ENCODE measurements at regions not wholly inside any gene's neighbourhood (a gene's known extent, or its start where the extent isn't known, plus 50 kb on each side); places are given as distances from the start of the nearest gene placed in this dataset.

DNA sequence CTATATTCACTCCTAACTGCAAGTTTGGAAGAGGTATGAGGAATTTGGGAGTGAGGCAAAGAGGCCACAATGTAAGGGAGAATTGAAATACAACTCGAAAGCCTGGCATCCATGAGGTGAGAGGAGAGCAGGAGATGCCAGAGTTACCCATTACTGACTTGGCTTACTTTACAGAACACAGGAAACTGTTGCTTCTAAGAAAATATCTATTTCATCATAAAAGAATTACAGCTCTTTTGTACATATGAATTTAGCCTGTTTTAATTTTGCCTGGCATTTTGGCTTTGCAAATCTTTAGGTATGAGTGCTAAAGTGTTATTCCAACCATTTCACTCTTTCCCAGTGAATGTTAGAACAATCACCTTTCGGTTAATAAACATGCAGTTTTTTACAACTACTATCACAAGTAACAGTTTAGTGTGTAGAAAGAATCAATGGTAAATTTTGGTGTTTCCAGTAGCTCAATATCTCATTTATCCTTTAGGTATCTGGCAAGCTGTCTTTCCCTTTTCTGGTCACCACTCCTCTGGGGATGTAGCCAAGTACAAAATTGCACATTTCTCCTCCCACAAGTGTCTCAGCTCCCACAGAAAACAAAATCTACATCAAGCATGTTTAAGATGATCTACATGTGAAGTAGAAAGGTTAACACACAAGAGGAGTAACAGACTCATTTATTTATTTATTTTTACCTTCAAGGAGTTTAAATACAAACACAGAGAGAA, 196.6 kb upstream of the DCN start:
- no peak overlapping the region for H3K4me3 Mint-ChIP-seq
- H3K36me3 Mint-ChIP-seq, result no peaks in the 10 kb centered on the region
- Histone ChIP-seq H3K27me3 (replicated peaks in 1 of 2; ENCODE audit: control insufficient read depth in 2 of 2, extremely low read depth in 1 of 2, insufficient read depth in 2 of 2, low read length in 1 of 2) (peaks cover 0 to 4% of the 10 kb centered on the region in 2 experiments), H3K27ac (ENCODE audit: low read length) (no peak overlapping the region), H3K9me3 (no peaks in the 10 kb centered on the region), H3K4me1 (ENCODE audit: control insufficient read depth in 1 of 2, extremely low read depth in 1 of 2, insufficient read depth in 2 of 2, low read length in 2 of 2) (peaks cover 8% of the 10 kb centered on the region in 2 experiments), H3K4me3 (ENCODE audit: control insufficient read depth in 1 of 2, extremely low read depth in 1 of 2, low read length in 1 of 2) (no peak overlapping the region), H3K36me3 (ENCODE audit: control insufficient read depth in 2 of 2, extremely low read depth in 1 of 2, insufficient read depth in 1 of 2, low read length in 1 of 2) (no peaks in the 10 kb centered on the region)
- ChIA-PET POLR2A (interaction anchor here (0.6 to 0.8 kb wide), 2 partner anchors 24 to 1275 kb away, joined by 3 to 4 read pairs; no protein-coding TSS in a partner anchor), CTCF (interaction anchor here (0.6 to 0.7 kb wide), 2 partner anchors 10 to 1478 kb away, joined by 3 to 4 read pairs; no protein-coding TSS in a partner anchor)
- DNase-seq (no peak), ATAC-seq (replicated peaks in 1 of 4) (no peak)
- H3K27me3 Mint-ChIP-seq, result peaks cover 7 to 9% of the 10 kb centered on the region in 2 donors
- WGBS (ENCODE audit: insufficient coverage), result no CpG with 5 or more reads among the region's 2 CpGs
- H3K27ac Mint-ChIP-seq, result no peak overlapping the region
- no peaks in the 10 kb centered on the region for H3K9me3 Mint-ChIP-seq
- peaks cover 6 to 16% (median 7%) of the 10 kb centered on the region in 3 donors for H3K4me1 Mint-ChIP-seq

DNA sequence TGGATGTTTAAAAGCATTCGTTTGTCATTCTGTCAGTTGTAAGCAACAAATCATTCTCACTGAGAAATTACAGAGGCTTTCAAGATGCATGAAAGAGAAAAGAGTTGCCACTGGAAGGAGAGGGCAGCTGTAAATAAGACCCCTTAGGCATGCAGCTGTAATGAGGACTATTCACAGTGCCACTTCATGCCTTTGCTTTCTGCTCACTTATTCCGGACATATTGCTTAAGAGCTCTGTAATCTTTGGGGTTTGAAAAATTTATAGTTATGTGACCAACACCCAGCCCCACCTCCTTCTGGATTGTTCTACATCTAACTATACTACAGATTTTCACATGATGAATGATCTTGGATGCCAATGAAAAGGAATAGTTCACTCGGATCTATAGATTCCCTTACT, 194.8 kb upstream of the DCN start:
- H3K4me3 ChIP-seq (ENCODE audit: control insufficient read depth in 1 of 2, extremely low read depth in 1 of 2, low read length in 1 of 2), result no peak overlapping the region
- no peak overlapping the region for H3K27ac ChIP-seq (ENCODE audit: low read length)
- DNase-seq (no peak), ATAC-seq (replicated peaks in 1 of 4) (no peak)
- H3K27me3 ChIP-seq (replicated peaks in 1 of 2; ENCODE audit: control insufficient read depth in 2 of 2, extremely low read depth in 1 of 2, insufficient read depth in 2 of 2, low read length in 1 of 2), result peaks cover 0 to 7% of the 10 kb centered on the region in 2 experiments
- CTCF ChIA-PET, result interaction anchor here in 1 of 2 donors (0.9 kb wide), 1 partner anchor 9 kb away, joined by 3 read pairs; no protein-coding TSS in a partner anchor
- H3K9me3 Mint-ChIP-seq, result no peaks in the 10 kb centered on the region
- POLR2A ChIA-PET, result no interaction called here
- no peak overlapping the region for H3K27ac Mint-ChIP-seq
- no peak overlapping the region for H3K4me3 Mint-ChIP-seq
- H3K4me1 Mint-ChIP-seq, result peaks cover 6 to 16% (median 7%) of the 10 kb centered on the region in 3 donors
- H3K36me3 Mint-ChIP-seq, result no peaks in the 10 kb centered on the region
- WGBS (ENCODE audit: insufficient coverage), result no CpG with 5 or more reads among the region's 3 CpGs
- H3K4me1 ChIP-seq (ENCODE audit: control insufficient read depth in 1 of 2, extremely low read depth in 1 of 2, insufficient read depth in 2 of 2, low read length in 2 of 2), result peaks cover 8% of the 10 kb centered on the region in 2 experiments
- H3K9me3 ChIP-seq, result no peaks in the 10 kb centered on the region
- H3K27me3 Mint-ChIP-seq, result peaks cover 9% of the 10 kb centered on the region in 2 donors
- H3K36me3 ChIP-seq (ENCODE audit: control insufficient read depth in 2 of 2, extremely low read depth in 1 of 2, insufficient read depth in 1 of 2, low read length in 1 of 2), result no peaks in the 10 kb centered on the region

DNA sequence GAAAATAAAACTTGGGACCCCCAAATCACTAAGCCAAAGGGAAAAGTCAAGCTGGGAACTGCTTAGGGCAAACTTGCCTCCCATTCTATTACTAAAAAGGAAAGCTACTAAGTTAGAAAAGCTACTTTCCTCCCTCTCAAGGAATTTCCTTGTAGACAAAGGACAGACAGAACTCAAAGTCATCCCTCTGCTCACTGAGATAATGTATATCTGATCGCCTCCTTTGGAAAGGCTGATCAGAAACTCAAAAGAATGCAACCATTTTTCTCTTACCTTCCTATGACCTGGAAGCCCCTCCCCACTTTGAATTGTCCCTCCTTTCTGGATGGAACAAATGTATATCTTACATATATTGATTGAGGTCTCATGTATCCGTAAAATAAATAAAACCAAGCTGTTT, 190.5 kb upstream of the DCN start:
- H3K4me3 ChIP-seq (ENCODE audit: control insufficient read depth in 1 of 2, extremely low read depth in 1 of 2, low read length in 1 of 2), result no peak overlapping the region
- H3K27me3 ChIP-seq (replicated peaks in 1 of 2; ENCODE audit: control insufficient read depth in 2 of 2, extremely low read depth in 1 of 2, insufficient read depth in 2 of 2, low read length in 1 of 2), result peaks cover 0 to 7% of the 10 kb centered on the region in 2 experiments
- no peak overlapping the region for H3K4me3 Mint-ChIP-seq
- no peak overlapping the region for H3K27ac Mint-ChIP-seq
- ChIA-PET CTCF (interaction anchor here in 1 of 2 donors (0.6 to 1.6 kb wide), 2 partner anchors 9 to 889 kb away, joined by 3 to 8 read pairs; no protein-coding TSS in a partner anchor), POLR2A (no interaction called here)
- ATAC-seq (replicated peaks in 1 of 4) (no peak), DNase-seq (no peak)
- no peaks in the 10 kb centered on the region for H3K9me3 Mint-ChIP-seq
- no peaks in the 10 kb centered on the region for H3K4me1 Mint-ChIP-seq
- no peaks in the 10 kb centered on the region for H3K36me3 ChIP-seq (ENCODE audit: control insufficient read depth in 2 of 2, extremely low read depth in 1 of 2, insufficient read depth in 1 of 2, low read length in 1 of 2)
- WGBS (ENCODE audit: insufficient coverage), result 83% methylated on average over 1 of the region's 2 CpGs
- peaks cover 6 to 9% of the 10 kb centered on the region in 2 donors for H3K27me3 Mint-ChIP-seq
- no peak overlapping the region for H3K27ac ChIP-seq (ENCODE audit: low read length)
- H3K36me3 Mint-ChIP-seq, result no peaks in the 10 kb centered on the region
- no peaks in the 10 kb centered on the region for H3K4me1 ChIP-seq (ENCODE audit: control insufficient read depth in 1 of 2, extremely low read depth in 1 of 2, insufficient read depth in 2 of 2, low read length in 2 of 2)
- H3K9me3 ChIP-seq, result no peaks in the 10 kb centered on the region

GRCh38 chr12:91370086-91370868, 187.7 kb upstream of the DCN start:
- H3K36me3 ChIP-seq (ENCODE audit: control insufficient read depth in 2 of 2, extremely low read depth in 1 of 2, insufficient read depth in 1 of 2, low read length in 1 of 2), result no peaks in the 10 kb centered on the region
- Mint-ChIP-seq H3K4me1 (no peaks in the 10 kb centered on the region), H3K36me3 (no peaks in the 10 kb centered on the region), H3K9me3 (no peaks in the 10 kb centered on the region), H3K27ac (no peak overlapping the region), H3K27me3 (peaks cover 6 to 9% of the 10 kb centered on the region in 2 donors), H3K4me3 (no peak overlapping the region)
- H3K4me3 ChIP-seq (ENCODE audit: control insufficient read depth in 1 of 2, extremely low read depth in 1 of 2, low read length in 1 of 2), result no peak overlapping the region
- ATAC-seq (replicated peaks in 1 of 4), result no peak
- peaks cover 0 to 7% of the 10 kb centered on the region in 2 experiments for H3K27me3 ChIP-seq (replicated peaks in 1 of 2; ENCODE audit: control insufficient read depth in 2 of 2, extremely low read depth in 1 of 2, insufficient read depth in 2 of 2, low read length in 1 of 2)
- ChIA-PET POLR2A (no interaction called here), CTCF (interaction anchor here (0.6 to 2.4 kb wide), 4 partner anchors 9 to 385 kb away, joined by 3 to 12 read pairs (median 6); no protein-coding TSS in a partner anchor)
- H3K9me3 ChIP-seq, result no peaks in the 10 kb centered on the region
- H3K4me1 ChIP-seq (ENCODE audit: control insufficient read depth in 1 of 2, extremely low read depth in 1 of 2, insufficient read depth in 2 of 2, low read length in 2 of 2), result no peaks in the 10 kb centered on the region
- WGBS (ENCODE audit: insufficient coverage), result 100% methylated on average over 1 of the region's 4 CpGs
- DNase-seq, result peak in 1 of 35 experiments; percentile 4
- H3K27ac ChIP-seq (ENCODE audit: low read length), result no peak overlapping the region

DNA sequence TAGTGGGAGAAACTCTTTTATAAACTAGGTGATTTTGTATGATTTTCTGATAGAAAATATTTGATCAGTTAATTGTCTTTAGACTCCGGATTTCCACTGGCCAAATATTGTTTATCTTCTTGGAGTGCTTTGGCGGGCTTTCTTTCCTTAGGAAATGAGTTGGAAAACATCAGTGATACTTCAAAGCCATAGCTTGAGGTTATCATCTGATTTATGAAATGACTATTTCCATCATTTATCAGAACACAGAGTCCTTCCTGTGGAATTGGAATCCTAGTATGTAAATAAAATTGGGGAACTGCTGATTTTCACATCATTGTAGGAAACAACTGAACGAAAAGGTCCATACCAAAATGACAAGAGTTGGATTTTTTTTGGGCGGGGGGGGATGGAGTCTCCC, 186.0 kb upstream of the DCN start:
- Mint-ChIP-seq H3K9me3 (no peaks in the 10 kb centered on the region), H3K27ac (no peak overlapping the region), H3K27me3 (peaks cover 6 to 8% of the 10 kb centered on the region in 2 donors), H3K4me3 (no peak overlapping the region), H3K4me1 (no peaks in the 10 kb centered on the region), H3K36me3 (no peaks in the 10 kb centered on the region)
- Histone ChIP-seq H3K36me3 (ENCODE audit: control insufficient read depth in 2 of 2, extremely low read depth in 1 of 2, insufficient read depth in 1 of 2, low read length in 1 of 2) (no peaks in the 10 kb centered on the region), H3K9me3 (no peaks in the 10 kb centered on the region), H3K4me1 (ENCODE audit: control insufficient read depth in 1 of 2, extremely low read depth in 1 of 2, insufficient read depth in 2 of 2, low read length in 2 of 2) (no peaks in the 10 kb centered on the region), H3K27ac (ENCODE audit: low read length) (no peak overlapping the region), H3K27me3 (replicated peaks in 1 of 2; ENCODE audit: control insufficient read depth in 2 of 2, extremely low read depth in 1 of 2, insufficient read depth in 2 of 2, low read length in 1 of 2) (peaks cover 0 to 5% of the 10 kb centered on the region in 2 experiments), H3K4me3 (ENCODE audit: control insufficient read depth in 1 of 2, extremely low read depth in 1 of 2, low read length in 1 of 2) (no peak overlapping the region)
- WGBS (ENCODE audit: insufficient coverage), result 79% methylated on average over 2 of the region's 4 CpGs
- ATAC-seq (replicated peaks in 1 of 4) (no peak), DNase-seq (no peak)
- ChIA-PET POLR2A (no interaction called here), CTCF (no interaction called here)

- no peak overlapping the region for H3K27ac ChIP-seq (ENCODE audit: low read length)
- DNase-seq (peak in 1 of 35 experiments; percentile 16), ATAC-seq (replicated peaks in 1 of 4) (no peak)
- H3K4me1 ChIP-seq (ENCODE audit: control insufficient read depth in 1 of 2, extremely low read depth in 1 of 2, insufficient read depth in 2 of 2, low read length in 2 of 2), result no peaks in the 10 kb centered on the region
- H3K27me3 Mint-ChIP-seq, result peaks cover 6 to 8% of the 10 kb centered on the region in 2 donors
- H3K9me3 ChIP-seq, result no peaks in the 10 kb centered on the region
- H3K27me3 ChIP-seq (replicated peaks in 1 of 2; ENCODE audit: control insufficient read depth in 2 of 2, extremely low read depth in 1 of 2, insufficient read depth in 2 of 2, low read length in 1 of 2), result peaks cover 0 to 4% of the 10 kb centered on the region in 2 experiments
- no peak overlapping the region for H3K4me3 ChIP-seq (ENCODE audit: control insufficient read depth in 1 of 2, extremely low read depth in 1 of 2, low read length in 1 of 2)
- no peaks in the 10 kb centered on the region for H3K9me3 Mint-ChIP-seq
- H3K36me3 Mint-ChIP-seq, result no peaks in the 10 kb centered on the region
- CTCF ChIA-PET, result interaction anchor here in 1 of 2 donors (1.0 kb wide), 1 partner anchor 14 kb away, joined by 3 read pairs; no protein-coding TSS in a partner anchor
- H3K27ac Mint-ChIP-seq, result no peak overlapping the region
- peaks cover 0 to 2% (median 1%) of the 10 kb centered on the region in 3 donors for H3K4me1 Mint-ChIP-seq
- WGBS (ENCODE audit: insufficient coverage), result no CpG with 5 or more reads among the region's 2 CpGs
- H3K36me3 ChIP-seq (ENCODE audit: control insufficient read depth in 2 of 2, extremely low read depth in 1 of 2, insufficient read depth in 1 of 2, low read length in 1 of 2), result no peaks in the 10 kb centered on the region
- H3K4me3 Mint-ChIP-seq, result no peak overlapping the region
- POLR2A ChIA-PET, result no interaction called here
These were observed 184.7 kb upstream of the DCN start for GRCh38 chr12:91367234-91367849.

Measured in T-cell (primary cell).